Natural killer cell treated with Interleukin-12 subunit alpha and Interleukin-12 subunit beta and Interleukin-15 and Interleukin-18, amount 100 ng/mL, for 72 hours (primary cell): ENCODE measurements at regions not wholly inside any gene's neighbourhood (a gene's known extent, or its start where the extent isn't known, plus 50 kb on each side); places are given as distances from the start of the nearest gene placed in this dataset.

Source experiments
- ATAC-seq, 2 donors: fragments of 150-1000 bp; cut with Tn5 transposase in 1 of 2; sonication (Bioruptor Pico), chemical (Tn5 transposase) in 1 of 2; 2 replicates each; pipeline ENCODE4 v1.10.0; 2021
- DNase-seq: peaks from one replicate; pipeline ENCODE4 v3.0.0; 2022; ENCODE audit warnings: low spot score
- H3K27ac Mint-ChIP-seq, 2 donors: 1 replicate in 1 of 2; 2 replicates in 1 of 2; pipeline ENCODE4 v1.8.0; 2022; ENCODE audit warnings: mixed read lengths in 2 of 2, mild to moderate bottlenecking in 1 of 2, moderate library complexity in 1 of 2
- H3K27me3 Mint-ChIP-seq, 2 donors: 1 replicate in 1 of 2; 2 replicates in 1 of 2; pipeline ENCODE4 v1.8.0; 2022; ENCODE audit warnings: mixed read lengths in 2 of 2
- H3K36me3 Mint-ChIP-seq: one replicate; pipeline ENCODE4 v1.8.0; 2022; ENCODE audit warnings: mixed read lengths
- H3K4me1 Mint-ChIP-seq, 2 donors: 1 replicate in 1 of 2; 2 replicates in 1 of 2; pipeline ENCODE4 v1.8.0; 2022; ENCODE audit warnings: low read depth in 2 of 2, mixed read lengths in 2 of 2, mild to moderate bottlenecking in 1 of 2
- H3K4me3 Mint-ChIP-seq: one replicate; pipeline ENCODE4 v1.8.0; 2022; ENCODE audit warnings: mixed read lengths
- H3K9me3 Mint-ChIP-seq: 2 replicates; pipeline ENCODE4 v1.8.0; 2022; ENCODE audit warnings: mixed read lengths

DNA sequence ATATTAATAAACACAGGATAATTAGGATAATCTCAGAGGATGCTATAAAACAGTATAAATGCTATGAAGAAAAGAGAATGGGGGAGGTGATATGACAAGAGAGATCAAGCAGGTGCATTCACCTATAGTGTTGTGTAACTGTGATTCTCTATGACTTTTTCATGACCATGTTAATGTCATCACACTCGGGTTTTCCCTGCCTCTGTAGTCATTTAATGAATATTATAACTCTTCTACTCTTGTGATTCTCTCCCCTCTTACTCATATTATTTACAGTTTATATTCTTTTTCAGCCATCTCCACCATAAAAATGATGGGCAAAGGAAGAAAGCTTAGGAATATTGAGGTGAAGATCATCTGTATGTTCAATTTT is 106.9 kb upstream of the SGK1 start:
- Mint-ChIP-seq H3K27ac (peak overlapping the region in 1 of 2 donors; percentile 64), H3K9me3 (no peaks in the 10 kb centered on the region), H3K27me3 (peaks cover 11 to 23% of the 10 kb centered on the region in 2 donors), H3K4me1 (peaks cover 15 to 17% of the 10 kb centered on the region in 2 donors), H3K36me3 (no peaks in the 10 kb centered on the region), H3K4me3 (no peak overlapping the region)
- peak in 1 of 2 donors; percentile 59 for ATAC-seq
- DNase-seq = no peak

DNA sequence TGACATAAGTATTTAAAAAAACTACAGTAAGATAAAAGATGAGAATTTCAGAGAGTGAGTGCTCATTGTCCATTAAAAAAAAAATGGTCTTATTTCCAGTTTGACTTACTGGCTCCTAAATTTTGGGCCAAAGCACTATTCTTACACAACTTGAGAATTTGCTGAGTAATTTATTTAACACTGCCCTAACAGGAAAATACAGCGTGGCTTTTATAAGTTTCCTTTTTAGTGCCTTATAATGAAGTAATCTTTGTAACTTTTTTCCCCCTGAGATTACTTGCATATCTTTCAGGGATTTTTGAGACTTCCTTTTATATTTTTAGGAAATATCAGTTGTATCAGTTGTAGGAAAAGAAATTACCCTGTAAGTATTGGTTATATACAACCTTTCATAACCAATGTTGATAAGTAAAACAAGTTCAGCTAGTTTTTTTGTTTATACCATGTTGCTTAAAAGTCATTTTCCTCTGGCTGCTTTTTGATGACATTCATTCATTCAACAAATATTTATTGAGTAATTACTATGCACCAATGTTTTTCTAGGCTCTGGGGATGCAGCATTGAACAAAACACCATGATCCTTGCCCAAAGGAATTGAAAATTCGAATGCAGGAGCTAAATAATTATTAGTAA is 106.4 kb upstream of the SGK1 start:
- H3K9me3 Mint-ChIP-seq = no peaks in the 10 kb centered on the region
- H3K4me3 Mint-ChIP-seq = no peak overlapping the region
- no peaks in the 10 kb centered on the region for H3K36me3 Mint-ChIP-seq
- peak in 1 of 2 donors; percentile 56 for ATAC-seq
- H3K27ac Mint-ChIP-seq = peak overlapping the region in 1 of 2 donors; percentile 64
- peaks cover 15 to 17% of the 10 kb centered on the region in 2 donors for H3K4me1 Mint-ChIP-seq
- DNase-seq = no peak
- H3K27me3 Mint-ChIP-seq = peaks cover 12 to 27% of the 10 kb centered on the region in 2 donors

DNA sequence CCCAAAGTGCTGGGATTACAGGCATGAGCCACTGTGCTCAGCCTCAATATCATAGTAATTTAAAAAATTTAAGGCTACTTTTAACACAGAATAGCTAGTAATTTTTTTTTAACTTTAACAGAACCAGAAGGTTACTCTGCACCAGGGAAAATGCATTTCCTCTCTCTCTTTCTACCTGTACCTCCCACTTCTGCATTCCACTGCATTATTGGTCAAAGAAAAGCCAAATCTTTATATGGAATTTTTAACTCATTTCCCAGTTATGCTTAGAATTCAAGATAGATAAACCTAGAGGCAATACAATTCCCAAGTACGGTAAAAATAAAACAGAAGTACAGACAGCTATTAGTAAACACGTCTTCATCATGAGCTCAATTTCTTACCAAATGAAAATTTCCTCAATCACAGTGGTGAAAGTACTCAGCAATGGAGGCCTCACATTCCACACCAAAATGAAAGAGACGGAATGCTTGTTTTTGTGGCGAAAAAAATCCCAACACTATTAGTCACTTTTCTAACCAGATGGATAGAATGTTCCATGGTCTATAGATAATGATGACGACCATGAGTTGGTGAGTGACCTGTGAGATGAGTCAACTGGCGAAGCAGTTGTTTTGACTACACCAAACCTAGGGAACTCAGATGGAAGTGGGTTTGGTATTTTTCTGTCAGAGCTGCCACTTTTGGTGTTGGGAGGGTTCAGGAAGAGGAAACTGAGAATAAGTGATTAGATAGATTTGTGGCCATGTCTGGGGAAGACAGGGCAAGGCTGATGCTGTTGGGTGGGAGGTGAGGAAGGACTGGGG is 104.7 kb upstream of the SGK1 start:
- DNase-seq = no peak
- Mint-ChIP-seq H3K36me3 (no peaks in the 10 kb centered on the region), H3K27me3 (peaks cover 13 to 28% of the 10 kb centered on the region in 2 donors), H3K27ac (peak overlapping the region in 1 of 2 donors; percentile 16), H3K9me3 (no peaks in the 10 kb centered on the region), H3K4me3 (no peak overlapping the region), H3K4me1 (peaks cover 15 to 17% of the 10 kb centered on the region in 2 donors)
- ATAC-seq = no peak

DNA sequence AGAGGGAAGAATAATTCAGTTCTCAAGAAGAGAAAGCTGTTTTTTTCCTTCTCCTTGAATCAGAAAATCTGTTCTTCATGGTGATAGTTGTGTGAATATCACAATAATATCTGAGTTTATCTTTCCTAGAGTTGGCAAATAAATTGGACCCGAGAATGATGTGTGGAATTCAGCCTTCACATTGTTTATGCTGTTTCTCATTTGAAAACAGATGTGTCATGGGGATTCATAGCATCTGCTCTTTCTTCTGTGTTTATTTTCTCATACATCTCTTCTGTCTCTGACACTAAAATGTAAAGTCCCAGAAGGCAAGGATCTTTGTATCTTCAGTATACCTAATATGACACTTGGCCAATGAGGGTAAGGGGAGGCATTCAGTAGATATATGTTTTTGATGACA is 103.6 kb upstream of the SGK1 start:
- Mint-ChIP-seq H3K27me3 (peaks cover 12 to 21% of the 10 kb centered on the region in 2 donors), H3K4me3 (no peak overlapping the region), H3K27ac (no peak overlapping the region), H3K36me3 (no peaks in the 10 kb centered on the region), H3K9me3 (no peaks in the 10 kb centered on the region), H3K4me1 (peaks cover 12 to 17% of the 10 kb centered on the region in 2 donors)
- ATAC-seq = no peak
- no peak for DNase-seq

DNA sequence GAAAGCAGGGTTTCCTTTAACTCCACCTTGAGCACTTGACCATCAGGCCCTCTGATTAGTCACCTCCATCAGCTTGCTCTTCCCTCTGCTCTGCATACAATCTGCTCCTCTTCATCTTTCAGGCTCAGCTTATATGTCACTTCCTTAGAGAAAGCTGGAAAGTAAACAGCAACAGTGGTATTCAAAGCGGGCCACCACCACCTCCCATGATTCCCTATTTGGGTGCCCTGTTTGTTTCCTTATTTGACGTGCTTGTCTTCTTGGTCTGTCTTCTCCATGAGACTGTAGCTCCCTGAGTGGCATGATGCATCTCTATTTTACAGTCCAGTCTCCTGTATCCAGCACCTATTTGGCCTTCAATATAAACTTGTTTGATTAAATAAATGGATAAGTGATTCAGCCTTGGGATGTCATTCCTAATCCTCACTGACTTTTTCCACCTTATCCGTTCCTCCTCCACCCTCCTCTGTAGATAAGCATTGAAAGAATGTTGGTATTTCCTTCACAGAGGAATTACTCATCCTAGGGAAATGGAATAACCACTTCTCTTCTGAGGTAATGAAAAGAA is 102.8 kb upstream of the SGK1 start:
- Mint-ChIP-seq H3K27me3 (peaks cover 9 to 16% of the 10 kb centered on the region in 2 donors), H3K4me1 (peaks cover 6 to 17% of the 10 kb centered on the region in 2 donors), H3K36me3 (no peaks in the 10 kb centered on the region), H3K4me3 (no peak overlapping the region), H3K27ac (no peak overlapping the region), H3K9me3 (no peaks in the 10 kb centered on the region)
- ATAC-seq = no peak
- no peak for DNase-seq

DNA sequence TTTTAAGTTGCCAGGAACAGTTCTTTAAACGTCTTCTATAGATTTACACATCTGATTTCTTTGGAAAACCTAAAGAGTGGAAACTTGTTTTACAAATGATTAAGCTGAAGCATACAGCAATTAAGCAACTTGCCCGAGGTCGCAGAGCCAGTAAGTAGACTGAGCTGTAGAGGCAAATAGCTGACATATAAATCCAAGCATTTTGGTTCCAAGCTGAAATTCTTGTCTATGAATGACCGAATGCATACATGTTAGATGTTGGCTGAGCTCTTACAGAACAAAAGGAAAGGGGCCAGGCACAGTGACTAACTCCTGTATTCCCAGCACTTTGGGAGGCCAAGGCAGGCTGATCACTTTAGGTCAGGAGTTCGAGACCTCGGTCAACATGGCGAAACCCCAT is 101.8 kb upstream of the SGK1 start:
- Mint-ChIP-seq H3K27ac (no peak overlapping the region), H3K4me3 (no peak overlapping the region), H3K9me3 (no peaks in the 10 kb centered on the region), H3K36me3 (no peaks in the 10 kb centered on the region), H3K27me3 (peaks cover 14 to 25% of the 10 kb centered on the region in 2 donors), H3K4me1 (peaks cover 6 to 18% of the 10 kb centered on the region in 2 donors)
- ATAC-seq = no peak
- no peak for DNase-seq

DNA sequence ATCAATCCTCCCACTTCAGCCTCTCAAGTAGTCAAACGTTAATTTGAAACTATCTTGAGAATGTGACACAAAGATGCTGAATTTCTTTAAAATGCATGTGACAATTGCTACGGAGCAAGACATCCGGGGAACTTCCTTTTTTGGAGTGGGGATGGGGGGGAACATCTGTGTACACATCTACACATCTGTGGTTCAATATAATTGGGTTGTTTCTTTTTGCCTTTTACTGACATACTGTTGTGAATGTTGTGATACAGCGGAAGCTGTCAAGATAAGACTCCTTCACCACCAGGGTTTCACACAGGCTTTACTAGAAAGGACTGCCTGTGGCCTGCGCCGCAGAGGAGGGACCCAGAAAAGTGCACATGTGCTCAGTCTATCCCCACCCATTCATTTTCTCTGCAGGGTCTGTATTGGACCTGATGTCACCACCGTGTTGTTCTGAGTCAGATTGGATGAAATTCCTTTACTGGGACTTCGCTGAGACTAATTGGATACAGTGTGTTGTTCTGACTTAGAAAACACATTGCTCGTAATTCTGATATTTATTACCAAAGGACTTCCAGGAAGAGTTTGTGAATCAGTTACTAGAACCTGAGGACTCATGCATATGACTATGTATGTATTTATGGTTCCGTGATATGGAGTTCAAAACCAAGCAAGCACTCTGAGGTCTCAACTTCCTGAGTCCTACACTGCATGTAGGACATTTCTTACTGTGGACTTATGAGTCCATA is 98.7 kb upstream of the SGK1 start:
- DNase-seq (no peak), ATAC-seq (peak; percentile 43 to 52)
- Mint-ChIP-seq H3K4me1 (peaks cover 0 to 4% of the 10 kb centered on the region in 2 donors), H3K9me3 (no peaks in the 10 kb centered on the region), H3K4me3 (no peak overlapping the region), H3K27ac (no peak overlapping the region), H3K36me3 (no peaks in the 10 kb centered on the region), H3K27me3 (peaks cover 11 to 27% of the 10 kb centered on the region in 2 donors)

DNA sequence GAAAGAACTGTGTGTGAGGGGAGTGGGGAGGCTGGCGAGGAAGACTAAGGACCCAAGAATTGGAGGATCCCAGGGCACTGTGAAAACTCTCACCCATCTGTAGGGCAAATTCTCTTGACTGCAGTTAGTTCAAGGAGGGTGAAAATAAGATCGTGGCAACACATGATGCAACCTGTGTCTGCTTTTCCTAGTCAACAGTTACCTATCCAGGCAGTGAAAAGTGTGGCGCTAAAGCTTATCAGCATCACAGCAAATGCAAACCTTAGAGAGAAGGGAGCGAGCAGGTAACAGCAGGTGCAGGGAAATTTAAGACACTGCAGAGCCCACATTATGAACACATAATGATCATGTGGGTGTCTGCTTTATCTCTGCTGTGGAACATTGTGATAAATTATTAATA is 97.7 kb upstream of the SGK1 start:
- Mint-ChIP-seq H3K4me1 (peaks cover 0 to 4% of the 10 kb centered on the region in 2 donors), H3K27ac (no peak overlapping the region)

DNA sequence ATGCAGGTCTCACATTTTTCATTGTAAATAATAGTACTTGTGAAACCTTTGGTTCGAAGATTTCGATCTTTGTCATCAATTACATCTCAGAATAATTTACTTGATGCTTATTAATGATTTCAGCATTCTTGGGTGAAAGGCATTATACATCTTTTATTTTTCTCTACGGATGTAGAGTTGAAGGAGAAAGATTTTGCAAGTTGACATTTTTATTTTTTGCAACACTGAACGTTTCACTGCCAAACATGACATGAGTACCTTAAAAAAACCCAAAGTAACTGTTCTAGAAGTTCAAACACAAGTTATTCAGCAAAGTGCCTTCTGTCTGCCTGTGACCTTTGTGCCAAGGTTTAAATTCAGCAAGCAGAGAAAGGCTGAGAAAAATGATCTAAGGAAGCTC is 97.3 kb upstream of the SGK1 start:
- Mint-ChIP-seq H3K36me3 (no peaks in the 10 kb centered on the region), H3K9me3 (no peaks in the 10 kb centered on the region), H3K27ac (no peak overlapping the region), H3K27me3 (peaks cover 11 to 27% of the 10 kb centered on the region in 2 donors), H3K4me1 (peaks cover 0 to 4% of the 10 kb centered on the region in 2 donors), H3K4me3 (no peak overlapping the region)
- no peak for ATAC-seq
- DNase-seq = no peak

More for the DNA sequence above, 97.7 kb upstream of the SGK1 start:
- DNase-seq (no peak), ATAC-seq (no peak)
- H3K36me3 Mint-ChIP-seq = no peaks in the 10 kb centered on the region
- peaks cover 11 to 27% of the 10 kb centered on the region in 2 donors for H3K27me3 Mint-ChIP-seq
- no peak overlapping the region for H3K4me3 Mint-ChIP-seq
- H3K9me3 Mint-ChIP-seq = no peaks in the 10 kb centered on the region

DNA sequence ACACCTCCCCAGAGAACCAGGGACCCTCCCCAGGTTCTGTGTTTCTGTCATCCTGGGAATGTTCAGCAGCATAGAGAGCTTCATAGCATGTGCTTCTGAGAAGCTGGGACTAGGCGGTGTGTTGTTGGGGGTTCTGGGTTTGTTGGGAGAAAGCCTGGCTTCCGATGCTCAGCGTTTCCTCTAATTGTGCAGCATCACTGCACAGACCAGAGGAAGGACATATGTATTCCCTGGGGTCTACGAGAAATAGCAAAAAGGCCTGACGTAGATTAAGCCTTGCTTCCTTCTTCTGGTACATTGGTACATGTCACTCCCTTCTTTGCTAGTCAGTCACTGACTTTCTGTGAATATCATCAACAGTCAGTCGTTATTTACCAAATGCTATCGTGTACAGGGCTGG is 96.9 kb upstream of the SGK1 start:
- Mint-ChIP-seq H3K4me1 (peaks cover 0 to 4% of the 10 kb centered on the region in 2 donors), H3K9me3 (no peaks in the 10 kb centered on the region), H3K36me3 (no peaks in the 10 kb centered on the region), H3K27me3 (peaks cover 11 to 27% of the 10 kb centered on the region in 2 donors), H3K4me3 (no peak overlapping the region), H3K27ac (no peak overlapping the region)
- no peak for DNase-seq
- no peak for ATAC-seq

DNA sequence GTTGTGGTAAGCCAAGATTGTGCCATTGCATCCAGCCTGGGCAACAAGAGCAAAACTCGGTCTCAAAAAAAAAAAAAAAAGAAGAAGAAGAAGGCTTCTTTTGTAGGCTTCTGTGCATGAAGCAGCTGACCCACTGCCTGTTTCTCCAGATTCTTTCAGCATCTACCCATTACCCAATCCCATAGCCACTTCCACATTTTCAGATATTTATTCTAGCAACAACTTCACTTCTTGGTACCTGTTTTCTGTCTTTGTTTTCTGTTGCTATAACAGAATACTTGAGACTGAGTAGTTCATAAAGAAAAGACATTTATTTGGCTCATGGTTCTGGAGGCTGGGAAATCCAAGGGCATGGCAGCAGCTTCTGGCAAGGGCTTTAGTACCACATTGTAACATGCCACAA is 95.3 kb upstream of the SGK1 start:
- no peaks in the 10 kb centered on the region for H3K36me3 Mint-ChIP-seq
- DNase-seq = no peak
- no peak for ATAC-seq
- peaks cover 0 to 4% of the 10 kb centered on the region in 2 donors for H3K4me1 Mint-ChIP-seq
- no peak overlapping the region for H3K4me3 Mint-ChIP-seq
- no peak overlapping the region for H3K27ac Mint-ChIP-seq
- peaks cover 7 to 18% of the 10 kb centered on the region in 2 donors for H3K27me3 Mint-ChIP-seq
- H3K9me3 Mint-ChIP-seq = no peaks in the 10 kb centered on the region

DNA sequence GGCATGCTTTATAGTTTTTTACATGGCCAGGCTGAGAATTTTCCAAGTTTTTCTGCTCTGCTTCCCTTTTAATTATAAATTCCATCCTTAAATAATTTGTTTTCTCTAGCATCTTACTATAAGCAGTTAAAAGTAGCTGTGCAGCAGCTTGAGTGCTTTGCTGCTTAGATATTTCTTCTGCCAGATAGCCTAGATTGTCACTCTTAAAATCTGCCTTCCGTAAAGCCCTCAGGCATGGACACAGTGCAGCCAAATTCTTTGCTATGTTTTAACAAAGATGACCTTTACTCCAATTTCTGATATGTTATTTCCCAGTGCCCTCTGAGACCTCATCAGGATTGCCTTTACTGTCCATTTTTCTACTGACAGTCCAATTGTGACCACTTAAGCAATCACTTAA is 92.6 kb upstream of the SGK1 start:
- H3K4me1 Mint-ChIP-seq = peaks cover 0 to 3% of the 10 kb centered on the region in 2 donors
- H3K9me3 Mint-ChIP-seq = no peaks in the 10 kb centered on the region
- H3K27ac Mint-ChIP-seq = no peak overlapping the region
- DNase-seq = no peak
- no peak for ATAC-seq
- H3K27me3 Mint-ChIP-seq = peaks cover 5 to 16% of the 10 kb centered on the region in 2 donors
- H3K4me3 Mint-ChIP-seq = no peak overlapping the region
- no peaks in the 10 kb centered on the region for H3K36me3 Mint-ChIP-seq

DNA sequence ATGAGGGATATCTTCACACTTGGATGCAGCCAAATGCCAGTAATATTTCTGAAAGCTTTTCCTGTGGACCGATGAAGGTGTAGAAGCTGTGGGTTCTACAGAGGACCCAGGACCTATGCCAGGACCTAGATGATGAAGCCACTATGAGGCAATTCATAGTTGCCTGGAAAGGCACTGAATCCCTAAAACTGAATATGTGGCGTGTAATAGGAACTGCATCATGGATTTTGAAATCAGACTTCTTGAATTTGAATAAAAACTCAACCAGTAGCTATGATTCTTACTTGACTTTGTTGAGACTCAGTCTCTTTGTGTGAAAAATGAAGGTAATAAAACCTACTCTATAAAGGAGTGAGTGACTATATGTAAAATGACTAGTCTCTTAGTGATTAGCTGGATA is 89.9 kb upstream of the SGK1 start:
- no peak overlapping the region for H3K27ac Mint-ChIP-seq
- H3K4me1 Mint-ChIP-seq = no peaks in the 10 kb centered on the region
- H3K36me3 Mint-ChIP-seq = no peaks in the 10 kb centered on the region
- no peak overlapping the region for H3K4me3 Mint-ChIP-seq
- DNase-seq = no peak
- H3K27me3 Mint-ChIP-seq = peaks cover 0 to 3% of the 10 kb centered on the region in 2 donors
- no peaks in the 10 kb centered on the region for H3K9me3 Mint-ChIP-seq
- ATAC-seq = no peak
